Osteoblast (primary cell): ENCODE measurements at regions not wholly inside any gene's neighbourhood (a gene's known extent, or its start where the extent isn't known, plus 50 kb on each side); places are given as distances from the start of the nearest gene placed in this dataset.

Source experiments
- DNase-seq: peaks from one replicate; pipeline ENCODE4 v3.0.0; 2011; ENCODE audit warnings: low spot score, mixed read lengths; ENCODE audit not compliant: insufficient read length; ENCODE audit errors: missing footprints
- H2AFZ ChIP-seq: 2 replicates; pipeline ENCODE4 v1.6.0; 2011; ENCODE audit warnings: mild to moderate bottlenecking, low read length
- H3K27ac ChIP-seq: 2 replicates; pipeline ENCODE4 v1.5.1; 2011; ENCODE audit warnings: mild to moderate bottlenecking, low read depth, low read length, moderate library complexity
- H3K27me3 ChIP-seq: 2 replicates; pipeline ENCODE4 v1.6.0; 2012; ENCODE audit warnings: mild to moderate bottlenecking, control low read depth, inconsistent platforms, low read length, moderate library complexity; ENCODE audit not compliant: insufficient read depth
- H3K36me3 ChIP-seq: 2 replicates; pipeline ENCODE4 v1.5.1; 2011; ENCODE audit warnings: mild to moderate bottlenecking, low read length, control low read depth, moderate library complexity; ENCODE audit not compliant: insufficient read depth
- H3K4me1 ChIP-seq: 2 replicates; pipeline ENCODE4 v1.5.1; 2011; ENCODE audit warnings: mild to moderate bottlenecking, low read length, control low read depth, moderate library complexity; ENCODE audit not compliant: insufficient read depth
- H3K4me2 ChIP-seq: 2 replicates; pipeline ENCODE4 v1.6.0; 2011; ENCODE audit warnings: mild to moderate bottlenecking, low read length; ENCODE audit not compliant: insufficient read depth
- H3K4me3 ChIP-seq: fragments of 200-600 bp; sonication (generic); 3 replicates; pipeline ENCODE4 v1.5.1; 2012; ENCODE audit warnings: mild to moderate bottlenecking, low read length, inconsistent platforms; ENCODE audit not compliant: insufficient read depth
- H3K79me2 ChIP-seq: 2 replicates; pipeline ENCODE4 v1.6.0; 2012; ENCODE audit warnings: mild to moderate bottlenecking, low read length, control low read depth, inconsistent platforms; ENCODE audit not compliant: insufficient read depth
- H3K9me3 ChIP-seq: 2 replicates; pipeline ENCODE4 v1.5.1; 2011; ENCODE audit warnings: low read depth, low read length, control low read depth
- H4K20me1 ChIP-seq: 2 replicates; pipeline ENCODE4 v1.6.0; 2012; ENCODE audit warnings: mild to moderate bottlenecking, low read length, control low read depth; ENCODE audit not compliant: insufficient read depth
- CTCF ChIP-seq: IDR thresholded peaks from 2 replicates; pipeline ENCODE4 v1.5.1; 2011; ENCODE audit warnings: mild to moderate bottlenecking, low read depth, low read length, moderate library complexity; ENCODE audit errors: extremely low read depth

- Histone ChIP-seq H3K79me2 (no peaks in the 10 kb centered on the region), H3K9me3 (no peaks in the 10 kb centered on the region), H3K27me3 (no peaks in the 10 kb centered on the region), H3K36me3 (no peaks in the 10 kb centered on the region), H3K4me2 (no peak overlapping the region), H3K4me1 (no peaks in the 10 kb centered on the region), H2AFZ (no peak overlapping the region), H3K4me3 (no peak overlapping the region), H4K20me1 (no peaks in the 10 kb centered on the region), H3K27ac (no peak overlapping the region)
- no peak for DNase-seq
- no peak for TF ChIP-seq CTCF
Observed at GRCh38 chrX:139058831-139059495, 347.4 kb upstream of the FGF13 start.

GRCh38 chrX:139052461-139052860 lies 340.9 kb upstream of the FGF13 start:
- DNase-seq, result no peak
- H3K79me2 ChIP-seq, result no peaks in the 10 kb centered on the region

GRCh38 chrX:139049465-139049864 lies 337.9 kb upstream of the FGF13 start:
- Histone ChIP-seq H3K4me1 (no peaks in the 10 kb centered on the region), H3K4me2 (no peak overlapping the region), H3K27ac (no peak overlapping the region), H3K79me2 (no peaks in the 10 kb centered on the region), H4K20me1 (no peaks in the 10 kb centered on the region), H3K27me3 (no peaks in the 10 kb centered on the region), H2AFZ (no peak overlapping the region), H3K9me3 (no peaks in the 10 kb centered on the region), H3K36me3 (no peaks in the 10 kb centered on the region), H3K4me3 (no peak overlapping the region)
- TF ChIP-seq CTCF, result no peak
- no peak for DNase-seq

More at GRCh38 chrX:139052461-139052860, 340.9 kb upstream of the FGF13 start:
- H2AFZ ChIP-seq, result no peak overlapping the region
- no peaks in the 10 kb centered on the region for H3K27me3 ChIP-seq
- H3K4me1 ChIP-seq, result no peaks in the 10 kb centered on the region
- no peaks in the 10 kb centered on the region for H3K36me3 ChIP-seq
- H3K9me3 ChIP-seq, result no peaks in the 10 kb centered on the region
- TF ChIP-seq CTCF, result no peak
- H3K4me3 ChIP-seq, result no peak overlapping the region
- no peak overlapping the region for H3K27ac ChIP-seq
- H4K20me1 ChIP-seq, result no peaks in the 10 kb centered on the region
- no peak overlapping the region for H3K4me2 ChIP-seq

GRCh38 chrX:139044680-139045079 lies 333.2 kb upstream of the FGF13 start:
- no peak overlapping the region for H3K4me3 ChIP-seq
- no peaks in the 10 kb centered on the region for H4K20me1 ChIP-seq
- H3K4me2 ChIP-seq, result no peak overlapping the region
- H3K36me3 ChIP-seq, result no peaks in the 10 kb centered on the region
- no peak overlapping the region for H2AFZ ChIP-seq
- H3K4me1 ChIP-seq, result no peaks in the 10 kb centered on the region
- H3K79me2 ChIP-seq, result no peaks in the 10 kb centered on the region
- no peak for TF ChIP-seq CTCF
- no peak for DNase-seq
- no peak overlapping the region for H3K27ac ChIP-seq
- H3K27me3 ChIP-seq, result no peaks in the 10 kb centered on the region
- H3K9me3 ChIP-seq, result no peaks in the 10 kb centered on the region
